Suprapubic skin (tissue), 4 donors: ENCODE measurements at regions not wholly inside any gene's neighbourhood (a gene's known extent, or its start where the extent isn't known, plus 50 kb on each side); places are given as distances from the start of the nearest gene placed in this dataset.

Experiments
- DNase-seq, 2 donors: peaks; one replicate each; pipeline ENCODE4 v3.0.0-alpha.2; 2019; ENCODE audit warnings: low spot score in 2 of 2
- H3K27ac ChIP-seq: fragments of 200-600 bp; sonication (generic); one replicate; pipeline ENCODE4 v1.5.1; 2019
- H3K27me3 ChIP-seq: fragments of 200-600 bp; sonication (generic); one replicate; pipeline ENCODE4 v1.5.1; 2019
- H3K36me3 ChIP-seq: fragments of 200-600 bp; sonication (generic); one replicate; pipeline ENCODE4 v1.5.1; 2019
- H3K4me1 ChIP-seq: fragments of 200-600 bp; sonication (generic); one replicate; pipeline ENCODE4 v1.5.1; 2019
- H3K4me3 ChIP-seq: fragments of 200-600 bp; sonication (generic); one replicate; pipeline ENCODE4 v1.5.1; 2019; ENCODE audit warnings: mild to moderate bottlenecking
- H3K9me3 ChIP-seq: fragments of 200-600 bp; sonication (generic); one replicate; pipeline ENCODE4 v1.5.1; 2019
- EP300 ChIP-seq: sonication (generic); formaldehyde crosslinking; IDR thresholded peaks from one replicate; pipeline ENCODE4 v1.6.1; 2017; ENCODE audit warnings: antibody characterized with exemption
- POLR2A ChIP-seq, 2 donors: fragments of 450-650 bp; IDR thresholded peaks; one replicate each; pipeline ENCODE4 v1.6.1; 2017; ENCODE audit warnings: antibody characterized with exemption in 2 of 2, mild to moderate bottlenecking in 2 of 2, moderate library complexity in 2 of 2
- POLR2AphosphoS5 ChIP-seq, 3 donors: sonication (generic); formaldehyde crosslinking; IDR thresholded peaks; one replicate each; pipeline ENCODE4 v1.6.1; 2017; ENCODE audit warnings: antibody characterized with exemption in 3 of 3
- WGBS: methylation state at CpG from one replicate; pipeline ENCODE4 v1.1.5; 2018; 5-methylcytosine and 5-hydroxymethylcytosine counted together
- TF ChIP-seq, protein P1 (sequence below), 2 donors: fragments of 200-600 bp in 1 of 2; fragments of 450-650 bp in 1 of 2; sonication (generic) in 1 of 2; IDR thresholded peaks; one replicate each; pipeline ENCODE4 v1.5.1; 2016 to 2019; ENCODE audit warnings: antibody characterized with exemption in 2 of 2, mild to moderate bottlenecking in 1 of 2, moderate library complexity in 1 of 2

GRCh38 chr6:87995461-87995860 is 52.2 kb upstream of the SPACA1 start:
- 55% methylated on average over 7 of the region's 7 CpGs for WGBS
- no peaks in the 10 kb centered on the region for H3K9me3 ChIP-seq

DNA sequence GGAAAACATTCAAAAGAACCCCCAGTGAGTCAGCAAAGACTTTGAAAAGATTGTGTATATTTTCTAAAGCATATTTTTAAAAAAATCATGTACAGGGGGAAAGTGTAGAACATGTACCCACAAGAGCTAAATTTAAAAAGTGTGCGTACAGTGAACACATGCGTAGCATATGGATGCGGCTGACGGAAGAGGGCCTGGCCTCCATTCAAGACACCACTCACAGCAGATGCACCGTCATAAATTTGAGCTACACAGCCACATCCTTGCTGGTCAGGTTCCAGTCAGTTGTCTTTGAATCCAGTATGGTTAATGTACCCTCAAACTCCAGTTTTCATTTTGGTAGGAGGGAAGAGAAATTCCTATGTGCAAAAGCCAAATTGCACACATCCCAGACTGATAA is 54.3 kb upstream of the SPACA1 start:
- no peak for TF ChIP-seq POLR2A (IDR thresholded peaks at IDR 0.05)
- TF ChIP-seq, protein P1, sequence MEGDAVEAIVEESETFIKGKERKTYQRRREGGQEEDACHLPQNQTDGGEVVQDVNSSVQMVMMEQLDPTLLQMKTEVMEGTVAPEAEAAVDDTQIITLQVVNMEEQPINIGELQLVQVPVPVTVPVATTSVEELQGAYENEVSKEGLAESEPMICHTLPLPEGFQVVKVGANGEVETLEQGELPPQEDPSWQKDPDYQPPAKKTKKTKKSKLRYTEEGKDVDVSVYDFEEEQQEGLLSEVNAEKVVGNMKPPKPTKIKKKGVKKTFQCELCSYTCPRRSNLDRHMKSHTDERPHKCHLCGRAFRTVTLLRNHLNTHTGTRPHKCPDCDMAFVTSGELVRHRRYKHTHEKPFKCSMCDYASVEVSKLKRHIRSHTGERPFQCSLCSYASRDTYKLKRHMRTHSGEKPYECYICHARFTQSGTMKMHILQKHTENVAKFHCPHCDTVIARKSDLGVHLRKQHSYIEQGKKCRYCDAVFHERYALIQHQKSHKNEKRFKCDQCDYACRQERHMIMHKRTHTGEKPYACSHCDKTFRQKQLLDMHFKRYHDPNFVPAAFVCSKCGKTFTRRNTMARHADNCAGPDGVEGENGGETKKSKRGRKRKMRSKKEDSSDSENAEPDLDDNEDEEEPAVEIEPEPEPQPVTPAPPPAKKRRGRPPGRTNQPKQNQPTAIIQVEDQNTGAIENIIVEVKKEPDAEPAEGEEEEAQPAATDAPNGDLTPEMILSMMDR (IDR thresholded peaks at IDR 0.05), result no peak
- TF ChIP-seq EP300, result no peak
- TF ChIP-seq POLR2AphosphoS5 (IDR thresholded peaks at IDR 0.05), result no peak
- no peak overlapping the region for H3K27ac ChIP-seq
- no peaks in the 10 kb centered on the region for H3K36me3 ChIP-seq
- DNase-seq, result no peak
- no peaks in the 10 kb centered on the region for H3K27me3 ChIP-seq
- WGBS, result 77% methylated on average over 5 of the region's 5 CpGs
- H3K4me1 ChIP-seq, result no peaks in the 10 kb centered on the region
- H3K4me3 ChIP-seq, result no peak overlapping the region
- no peaks in the 10 kb centered on the region for H3K9me3 ChIP-seq

More at GRCh38 chr6:87995461-87995860, 52.2 kb upstream of the SPACA1 start:
- Histone ChIP-seq H3K27me3 (no peaks in the 10 kb centered on the region), H3K4me3 (no peak overlapping the region), H3K36me3 (no peaks in the 10 kb centered on the region), H3K4me1 (no peaks in the 10 kb centered on the region), H3K27ac (no peak overlapping the region)
- DNase-seq, result no peak
- TF ChIP-seq POLR2A (IDR thresholded peaks at IDR 0.05), result no peak
- no peak for TF ChIP-seq POLR2AphosphoS5 (IDR thresholded peaks at IDR 0.05)
- TF ChIP-seq, protein P1 (IDR thresholded peaks at IDR 0.05), result no peak
- TF ChIP-seq EP300, result no peak

DNA sequence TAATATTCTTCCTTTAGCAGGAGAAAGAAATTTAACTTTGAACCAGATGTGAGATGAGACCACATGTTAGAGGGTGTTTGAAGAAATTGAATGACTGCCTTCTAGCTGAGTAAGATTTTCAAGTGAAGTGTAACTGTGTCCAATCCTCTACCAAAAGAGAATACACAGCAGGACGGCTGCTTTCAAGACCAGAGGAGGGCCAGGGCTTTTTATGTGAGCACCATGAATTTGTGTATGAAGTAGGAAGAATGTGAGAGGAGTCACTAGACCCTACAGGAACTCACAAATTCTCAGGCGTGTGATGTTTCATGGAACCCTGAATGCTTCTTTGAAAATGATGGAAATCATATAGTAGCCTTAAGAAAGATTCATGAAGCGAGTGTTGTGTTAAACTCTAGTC is 56.8 kb upstream of the SPACA1 start:
- no peaks in the 10 kb centered on the region for H3K4me1 ChIP-seq

GRCh38 chr6:87982134-87982533 is 65.5 kb upstream of the SPACA1 start:
- no peak for DNase-seq
- Histone ChIP-seq H3K4me1 (no peaks in the 10 kb centered on the region), H3K27me3 (no peaks in the 10 kb centered on the region), H3K36me3 (no peaks in the 10 kb centered on the region), H3K9me3 (no peaks in the 10 kb centered on the region), H3K27ac (no peak overlapping the region), H3K4me3 (no peak overlapping the region)
- no peak for TF ChIP-seq POLR2AphosphoS5 (IDR thresholded peaks at IDR 0.05)
- TF ChIP-seq, protein P1 (IDR thresholded peaks at IDR 0.05), result no peak
- TF ChIP-seq EP300, result no peak
- TF ChIP-seq POLR2A (IDR thresholded peaks at IDR 0.05), result no peak

More for the DNA sequence above, 56.8 kb upstream of the SPACA1 start:
- Histone ChIP-seq H3K4me3 (no peak overlapping the region), H3K27me3 (no peaks in the 10 kb centered on the region), H3K36me3 (no peaks in the 10 kb centered on the region), H3K27ac (no peak overlapping the region), H3K9me3 (no peaks in the 10 kb centered on the region)
- TF ChIP-seq POLR2A (IDR thresholded peaks at IDR 0.05) (no peak), POLR2AphosphoS5 (IDR thresholded peaks at IDR 0.05) (no peak), EP300 (no peak)
- TF ChIP-seq, protein P1 (IDR thresholded peaks at IDR 0.05), result no peak
- no peak for DNase-seq
- WGBS, result 88% methylated on average over 3 of the region's 3 CpGs

- Histone ChIP-seq H3K27me3 (peaks cover 2% of the 10 kb centered on the region), H3K4me3 (no peak overlapping the region), H3K27ac (no peak overlapping the region), H3K9me3 (no peaks in the 10 kb centered on the region), H3K36me3 (no peaks in the 10 kb centered on the region), H3K4me1 (no peaks in the 10 kb centered on the region)
- no peak for DNase-seq
- TF ChIP-seq POLR2A (IDR thresholded peaks at IDR 0.05), result no peak
- TF ChIP-seq EP300, result no peak
- no peak for TF ChIP-seq POLR2AphosphoS5 (IDR thresholded peaks at IDR 0.05)
- TF ChIP-seq, protein P1 (IDR thresholded peaks at IDR 0.05), result no peak
- WGBS, result 79% methylated on average over 4 of the region's 4 CpGs
Measured at GRCh38 chr6:87979737-87980136, 67.9 kb upstream of the SPACA1 start.
